ENCODE measurements at regions not wholly inside any gene's neighbourhood (a gene's known extent, or its start where the extent isn't known, plus 50 kb on each side); places are given as distances from the start of the nearest gene placed in this dataset.

DNA sequence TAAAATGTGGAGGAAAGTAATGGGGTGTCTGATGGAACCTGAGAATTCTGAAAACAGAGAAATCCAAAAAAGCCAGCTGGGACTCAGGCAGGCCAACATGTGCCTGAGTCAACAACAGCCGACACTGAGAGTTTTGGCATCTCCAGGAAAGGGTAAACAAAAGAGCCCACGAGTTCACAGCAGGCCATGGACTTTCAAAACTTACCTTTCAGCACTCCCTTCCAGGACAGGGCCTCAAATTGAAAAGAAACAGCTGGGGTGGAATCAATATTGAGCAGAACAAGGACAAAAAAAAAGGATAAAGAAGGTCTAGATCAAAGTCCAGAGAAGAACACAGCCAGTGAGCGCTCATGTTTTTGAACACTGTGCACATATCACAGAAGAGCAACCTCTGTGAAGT lies 735.4 kb upstream of the GRM7 start:
- 47 to 48% methylated on average over 3 of the region's 3 CpGs for WGBS, 2 donors
- H3K36me3 ChIP-seq: no peaks in the 10 kb centered on the region

DNA sequence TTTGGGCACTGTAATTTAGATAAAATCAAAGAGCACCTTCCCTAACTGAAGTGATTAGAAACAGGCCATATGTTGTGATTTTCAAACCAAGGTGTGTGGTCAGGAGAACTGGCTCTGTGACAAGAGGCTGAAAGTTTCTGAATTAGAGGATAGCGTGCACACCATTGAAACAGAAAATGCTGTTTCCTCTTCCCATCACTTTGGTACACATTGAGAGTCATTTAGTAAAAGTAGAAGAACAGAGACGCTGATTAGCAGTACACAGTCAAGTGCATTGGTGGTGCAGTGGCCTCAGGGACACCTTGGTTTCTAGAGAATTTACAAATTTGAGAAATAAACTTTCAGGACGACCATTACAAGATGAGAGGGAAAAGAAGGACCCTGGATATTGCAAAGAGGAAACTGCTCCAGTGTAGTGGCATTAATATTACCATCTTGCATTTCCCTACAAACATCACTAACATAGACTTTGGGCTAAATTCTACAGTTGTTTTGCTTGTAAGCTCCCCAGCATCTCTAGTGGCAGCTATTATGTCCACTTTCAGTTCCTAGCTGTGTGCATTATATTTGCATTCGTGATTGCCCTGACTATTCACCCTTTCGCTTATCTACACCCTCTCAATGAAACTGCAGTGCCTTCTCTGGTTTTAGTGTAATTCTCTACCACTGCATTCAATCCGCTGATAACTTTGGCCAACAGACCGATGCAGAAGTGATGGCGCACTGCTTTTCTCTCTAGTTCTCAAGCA lies 728.1 kb upstream of the GRM7 start:
- no peaks in the 10 kb centered on the region for H3K36me3 ChIP-seq
- no peaks in the 10 kb centered on the region for H3K4me1 ChIP-seq
- intact Hi-C loops (cut with DNase I): no loop called here
- TF ChIP-seq, protein P1, sequence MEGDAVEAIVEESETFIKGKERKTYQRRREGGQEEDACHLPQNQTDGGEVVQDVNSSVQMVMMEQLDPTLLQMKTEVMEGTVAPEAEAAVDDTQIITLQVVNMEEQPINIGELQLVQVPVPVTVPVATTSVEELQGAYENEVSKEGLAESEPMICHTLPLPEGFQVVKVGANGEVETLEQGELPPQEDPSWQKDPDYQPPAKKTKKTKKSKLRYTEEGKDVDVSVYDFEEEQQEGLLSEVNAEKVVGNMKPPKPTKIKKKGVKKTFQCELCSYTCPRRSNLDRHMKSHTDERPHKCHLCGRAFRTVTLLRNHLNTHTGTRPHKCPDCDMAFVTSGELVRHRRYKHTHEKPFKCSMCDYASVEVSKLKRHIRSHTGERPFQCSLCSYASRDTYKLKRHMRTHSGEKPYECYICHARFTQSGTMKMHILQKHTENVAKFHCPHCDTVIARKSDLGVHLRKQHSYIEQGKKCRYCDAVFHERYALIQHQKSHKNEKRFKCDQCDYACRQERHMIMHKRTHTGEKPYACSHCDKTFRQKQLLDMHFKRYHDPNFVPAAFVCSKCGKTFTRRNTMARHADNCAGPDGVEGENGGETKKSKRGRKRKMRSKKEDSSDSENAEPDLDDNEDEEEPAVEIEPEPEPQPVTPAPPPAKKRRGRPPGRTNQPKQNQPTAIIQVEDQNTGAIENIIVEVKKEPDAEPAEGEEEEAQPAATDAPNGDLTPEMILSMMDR (IDR thresholded peaks at IDR 0.05): no peak
- H3K27ac ChIP-seq: no peak overlapping the region
- H3K9me3 ChIP-seq: no peaks in the 10 kb centered on the region
- H3K27me3 ChIP-seq: no peaks in the 10 kb centered on the region
- H3K4me3 ChIP-seq (replicated peaks in 1 of 3): no peak overlapping the region
- WGBS, 2 donors: 88 to 92% methylated on average over 8 of the region's 8 CpGs
- DNase-seq: no peak

More for the DNA sequence above, 735.4 kb upstream of the GRM7 start:
- intact Hi-C loops (cut with DNase I): no loop called here
- no peaks in the 10 kb centered on the region for H3K27me3 ChIP-seq
- DNase-seq: no peak
- no peaks in the 10 kb centered on the region for H3K9me3 ChIP-seq
- no peak overlapping the region for H3K4me3 ChIP-seq (replicated peaks in 1 of 3)
- no peak overlapping the region for H3K27ac ChIP-seq
- TF ChIP-seq, protein P1 (IDR thresholded peaks at IDR 0.05): no peak
- no peak for TF ChIP-seq POLR2A (IDR thresholded peaks at IDR 0.05)
- no peaks in the 10 kb centered on the region for H3K4me1 ChIP-seq

DNA sequence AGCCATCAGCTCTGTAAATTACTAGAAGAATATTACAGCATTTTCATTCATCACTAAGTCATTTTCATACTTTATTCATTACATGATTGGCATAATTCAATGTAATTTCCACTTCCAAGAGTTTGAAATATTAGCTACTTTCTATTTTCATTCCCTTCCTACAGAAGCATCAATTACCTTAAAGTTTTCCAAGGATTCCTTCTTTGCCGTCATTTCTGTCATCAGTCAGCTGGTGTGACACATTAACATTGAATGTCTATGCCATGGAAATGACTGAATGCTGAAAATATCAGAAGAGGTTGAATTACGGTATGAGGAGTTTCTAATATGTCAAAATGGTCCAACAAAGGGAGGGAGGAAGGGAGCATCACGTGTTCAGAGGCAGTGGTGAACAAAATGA lies 718.2 kb upstream of the GRM7 start:
- intact Hi-C loops (cut with DNase I): no loop called here
- no peaks in the 10 kb centered on the region for H3K9me3 ChIP-seq
- no peaks in the 10 kb centered on the region for H3K4me1 ChIP-seq
- H3K36me3 ChIP-seq: no peaks in the 10 kb centered on the region
- no peak overlapping the region for H3K27ac ChIP-seq
- no peak overlapping the region for H3K4me3 ChIP-seq (replicated peaks in 1 of 3)
- WGBS, 2 donors: 84 to 85% methylated on average over 3 of the region's 3 CpGs
- no peaks in the 10 kb centered on the region for H3K27me3 ChIP-seq
- TF ChIP-seq, protein P1 (IDR thresholded peaks at IDR 0.05): no peak
- no peak for TF ChIP-seq POLR2A (IDR thresholded peaks at IDR 0.05)
- no peak for DNase-seq

- Histone ChIP-seq H3K36me3 (no peaks in the 10 kb centered on the region), H3K27ac (no peak overlapping the region), H3K4me3 (replicated peaks in 1 of 3) (no peak overlapping the region), H3K4me1 (no peaks in the 10 kb centered on the region), H3K27me3 (no peaks in the 10 kb centered on the region), H3K9me3 (no peaks in the 10 kb centered on the region)
- WGBS, 2 donors: 53 to 54% methylated on average over 6 of the region's 6 CpGs
- intact Hi-C loops (cut with DNase I): no loop called here
- TF ChIP-seq POLR2A (IDR thresholded peaks at IDR 0.05): no peak
- TF ChIP-seq, protein P1 (IDR thresholded peaks at IDR 0.05): no peak
- no peak for DNase-seq
These were observed 713.0 kb upstream of the GRM7 start for GRCh38 chr3:6147883-6148282.

- H3K27me3 ChIP-seq: no peaks in the 10 kb centered on the region
- TF ChIP-seq POLR2A (IDR thresholded peaks at IDR 0.05): no peak
- TF ChIP-seq, protein P1 (IDR thresholded peaks at IDR 0.05): no peak
- no peak overlapping the region for H3K27ac ChIP-seq
- no peak overlapping the region for H3K4me3 ChIP-seq (replicated peaks in 1 of 3)
- no peaks in the 10 kb centered on the region for H3K4me1 ChIP-seq
- 76 to 87% methylated on average over 4 of the region's 4 CpGs for WGBS, 2 donors
- H3K36me3 ChIP-seq: no peaks in the 10 kb centered on the region
- no peaks in the 10 kb centered on the region for H3K9me3 ChIP-seq
- intact Hi-C loops (cut with DNase I): no loop called here
- no peak for DNase-seq
These were observed 705.1 kb upstream of the GRM7 start for GRCh38 chr3:6155650-6156338.
